ENCODE measurements at regions not wholly inside any gene's neighbourhood (a gene's known extent, or its start where the extent isn't known, plus 50 kb on each side); places are given as distances from the start of the nearest gene placed in this dataset.

GRCh38 chr5:169421677-169422076, 120.7 kb upstream of the SLIT3 start:
- no peak overlapping the region for H3K9ac ChIP-seq (ENCODE audit: low read length)
- H3K79me2 ChIP-seq (ENCODE audit: control insufficient read depth, insufficient read depth, low read length) = no peaks in the 10 kb centered on the region
- Mint-ChIP-seq H3K4me3 (no peak overlapping the region), H3K4me1 (peaks cover 5% of the 10 kb centered on the region), H3K27me3 (peaks cover 21% of the 10 kb centered on the region), H3K27ac (no peak overlapping the region), H3K9me3 (ENCODE audit: insufficient read depth) (no peaks in the 10 kb centered on the region)
- H3K27me3 ChIP-seq (replicated peaks in 1 of 4; ENCODE audit: control extremely low read depth in 1 of 4, control insufficient read depth in 3 of 4, insufficient read depth in 4 of 4, low read length in 3 of 4) = no peaks in the 10 kb centered on the region
- no peaks in the 10 kb centered on the region for H3K36me3 ChIP-seq (replicated peaks in 1 of 2; ENCODE audit: control extremely low read depth in 1 of 2, control insufficient read depth in 1 of 2, extremely low read depth in 1 of 2, insufficient read depth in 2 of 2, low read length in 1 of 2)
- no peaks in the 10 kb centered on the region for H3K4me1 ChIP-seq (ENCODE audit: control insufficient read depth in 2 of 2, insufficient read depth in 2 of 2, low read length in 2 of 2)
- H4K20me1 ChIP-seq (ENCODE audit: control insufficient read depth, insufficient read depth, low read length, poor library complexity, severe bottlenecking) = no peaks in the 10 kb centered on the region
- no peak overlapping the region for H3K4me2 ChIP-seq (replicated peaks; ENCODE audit: low read depth, low read length, poor library complexity, severe bottlenecking)
- no peak overlapping the region for H3K4me3 ChIP-seq (ENCODE audit: control extremely low read depth in 1 of 5, extremely low read depth in 1 of 5, insufficient read depth in 1 of 5, low read depth in 2 of 5, low read length in 4 of 5)
- no peak overlapping the region for H3K27ac ChIP-seq (ENCODE audit: low read length in 2 of 2)
- WGBS (ENCODE audit: insufficient coverage) = no CpG with 5 or more reads among the region's 2 CpGs
- ChIA-PET POLR2A (no interaction called here), CTCF (no interaction called here)
- H2AFZ ChIP-seq (ENCODE audit: insufficient read depth, low read depth, low read length, poor library complexity, severe bottlenecking) = no peak overlapping the region
- no peak for DNase-seq
- TF ChIP-seq CTCF (IDR thresholded peaks at IDR 0.05) (no peak), EZH2 (IDR thresholded peaks at IDR 0.05; ENCODE audit: borderline replicate concordance, insufficient read depth, low read depth, low read length, poor library complexity, severe bottlenecking) (no peak)
- ATAC-seq (ENCODE audit: low read depth) = no peak
- peaks cover 0 to 3% (median 0%) of the 10 kb centered on the region in 3 donors for H3K9me3 ChIP-seq (ENCODE audit: control extremely low read depth in 1 of 3, control insufficient read depth in 2 of 3, insufficient read depth in 1 of 3, low read length in 2 of 3)
- intact Hi-C loops (cut with micrococcal nuclease) = no loop called here

- ATAC-seq (ENCODE audit: low read depth) (no peak), DNase-seq (no peak)
- Histone ChIP-seq H3K79me2 (ENCODE audit: control insufficient read depth, insufficient read depth, low read length) (no peaks in the 10 kb centered on the region), H3K27ac (ENCODE audit: low read length in 2 of 2) (no peak overlapping the region), H3K27me3 (replicated peaks in 1 of 4; ENCODE audit: control extremely low read depth in 1 of 4, control insufficient read depth in 3 of 4, insufficient read depth in 4 of 4, low read length in 3 of 4) (no peaks in the 10 kb centered on the region), H3K4me3 (ENCODE audit: control extremely low read depth in 1 of 5, extremely low read depth in 1 of 5, insufficient read depth in 1 of 5, low read depth in 2 of 5, low read length in 4 of 5) (no peak overlapping the region), H4K20me1 (ENCODE audit: control insufficient read depth, insufficient read depth, low read length, poor library complexity, severe bottlenecking) (no peaks in the 10 kb centered on the region), H2AFZ (ENCODE audit: insufficient read depth, low read depth, low read length, poor library complexity, severe bottlenecking) (no peak overlapping the region), H3K36me3 (replicated peaks in 1 of 2; ENCODE audit: control extremely low read depth in 1 of 2, control insufficient read depth in 1 of 2, extremely low read depth in 1 of 2, insufficient read depth in 2 of 2, low read length in 1 of 2) (no peaks in the 10 kb centered on the region), H3K4me2 (replicated peaks; ENCODE audit: low read depth, low read length, poor library complexity, severe bottlenecking) (no peak overlapping the region), H3K9ac (ENCODE audit: low read length) (no peak overlapping the region), H3K4me1 (ENCODE audit: control insufficient read depth in 2 of 2, insufficient read depth in 2 of 2, low read length in 2 of 2) (no peaks in the 10 kb centered on the region), H3K9me3 (ENCODE audit: control extremely low read depth in 1 of 3, control insufficient read depth in 2 of 3, insufficient read depth in 1 of 3, low read length in 2 of 3) (peaks cover 0 to 3% (median 0%) of the 10 kb centered on the region in 3 donors)
- WGBS (ENCODE audit: insufficient coverage) = 97% methylated on average over 3 of the region's 4 CpGs
- Mint-ChIP-seq H3K4me1 (peaks cover 8% of the 10 kb centered on the region), H3K27ac (no peak overlapping the region), H3K27me3 (peaks cover 27% of the 10 kb centered on the region), H3K4me3 (no peak overlapping the region), H3K9me3 (ENCODE audit: insufficient read depth) (no peaks in the 10 kb centered on the region)
- intact Hi-C loops (cut with micrococcal nuclease) = no loop called here
- POLR2A ChIA-PET = no interaction called here
- CTCF ChIA-PET = no interaction called here
- no peak for TF ChIP-seq CTCF (IDR thresholded peaks at IDR 0.05)
- TF ChIP-seq EZH2 (IDR thresholded peaks at IDR 0.05; ENCODE audit: borderline replicate concordance, insufficient read depth, low read depth, low read length, poor library complexity, severe bottlenecking) = no peak
These were observed 116.7 kb upstream of the SLIT3 start for GRCh38 chr5:169417676-169418075.

Measured in B cell (primary cell).